Ascending aorta (tissue), 2 donors: ENCODE measurements at regions not wholly inside any gene's neighbourhood (a gene's known extent, or its start where the extent isn't known, plus 50 kb on each side); places are given as distances from the start of the nearest gene placed in this dataset.
"Not testable (repeated sequence)": the region's sequence is repeated elsewhere in the genome, so short reads cannot be mapped to it uniquely, and the experiment has no call there.

ENCODE experiments used
- DNase-seq, 2 donors: peaks; one replicate each; pipeline ENCODE4 v3.0.0-alpha.2; 2019; ENCODE audit warnings: low spot score in 2 of 2
- H3K27ac ChIP-seq, 2 donors: fragments of 200-600 bp; sonication (generic); one replicate each; pipeline ENCODE4 v1.5.1; 2016 to 2017; ENCODE audit warnings: mild to moderate bottlenecking in 1 of 2
- H3K27me3 ChIP-seq: fragments of 200-600 bp; sonication (generic); one replicate; pipeline ENCODE4 v1.5.1; 2017
- H3K36me3 ChIP-seq, 2 donors: fragments of 200-600 bp; sonication (generic); one replicate each; pipeline ENCODE4 v1.5.1; 2016
- H3K4me1 ChIP-seq, 2 donors: fragments of 200-600 bp; sonication (generic); one replicate each; pipeline ENCODE4 v1.5.1; 2016 to 2017; ENCODE audit warnings: mild to moderate bottlenecking in 1 of 2
- H3K4me3 ChIP-seq, 2 donors: fragments of 200-600 bp; sonication (generic); one replicate each; pipeline ENCODE4 v1.5.1; 2016 to 2017; ENCODE audit warnings: mild to moderate bottlenecking in 1 of 2
- H3K9me3 ChIP-seq, 2 donors: fragments of 200-600 bp; sonication (generic); one replicate each; pipeline ENCODE4 v1.5.1; 2016
- CTCF ChIP-seq, 3 experiments: fragments of 200-600 bp in 2 of 3; fragments of 450-650 bp in 1 of 3; sonication (generic) in 2 of 3; IDR thresholded peaks; one replicate each; pipeline ENCODE4 v1.5.1; 2016 to 2019; ENCODE audit warnings: antibody characterized with exemption in 3 of 3, mild to moderate bottlenecking in 1 of 3, moderate library complexity in 1 of 3
- intact Hi-C: fragments of 100-400 bp; cut with DNase I; formaldehyde crosslinking; loops from one replicate; pipeline ENCODE4 v1.15.1; 2023

- H3K27me3 ChIP-seq, H3K27ac ChIP-seq, DNase-seq, H3K4me1 ChIP-seq, H3K36me3 ChIP-seq, H3K4me3 ChIP-seq, H3K9me3 ChIP-seq, intact Hi-C loops: not testable (repeated sequence)
Observed at GRCh38 chr11:48649064-48649463, 160.5 kb downstream of the OR4A47 start.

- no peak for TF ChIP-seq CTCF (IDR thresholded peaks at IDR 0.05)
- intact Hi-C loops = no loop called here
- peaks cover 10 to 53% of the 10 kb centered on the region in 2 donors for H3K9me3 ChIP-seq
Observed at GRCh38 chr11:48669146-48669545, 180.6 kb downstream of the OR4A47 start.

GRCh38 chr11:48675945-48676344, 187.4 kb downstream of the OR4A47 start:
- Histone ChIP-seq H3K4me3 (no peak overlapping the region), H3K9me3 (peaks cover 3 to 57% of the 10 kb centered on the region in 2 donors), H3K27ac (no peak overlapping the region), H3K4me1 (no peaks in the 10 kb centered on the region), H3K27me3 (no peaks in the 10 kb centered on the region), H3K36me3 (no peaks in the 10 kb centered on the region)
- no peak for DNase-seq
- no peak for TF ChIP-seq CTCF (IDR thresholded peaks at IDR 0.05)
- intact Hi-C loops = no loop called here

More at GRCh38 chr11:48669146-48669545, 180.6 kb downstream of the OR4A47 start:
- Histone ChIP-seq H3K4me1 (no peaks in the 10 kb centered on the region), H3K27me3 (no peaks in the 10 kb centered on the region), H3K36me3 (no peaks in the 10 kb centered on the region), H3K4me3 (no peak overlapping the region), H3K27ac (no peak overlapping the region)
- no peak for DNase-seq

GRCh38 chr11:48683226-48683720, 194.7 kb downstream of the OR4A47 start:
- no peak overlapping the region for H3K4me3 ChIP-seq
- intact Hi-C loops = no loop called here
- no peak for TF ChIP-seq CTCF (IDR thresholded peaks at IDR 0.05)
- H3K36me3 ChIP-seq = no peaks in the 10 kb centered on the region
- no peak overlapping the region for H3K27ac ChIP-seq
- peaks cover 4 to 15% of the 10 kb centered on the region in 2 donors for H3K9me3 ChIP-seq
- H3K27me3 ChIP-seq = no peaks in the 10 kb centered on the region
- no peak for DNase-seq
- no peaks in the 10 kb centered on the region for H3K4me1 ChIP-seq

GRCh38 chr11:48729503-48729902, 240.9 kb downstream of the OR4A47 start:
- H3K4me1 ChIP-seq, H3K36me3 ChIP-seq, intact Hi-C loops, H3K4me3 ChIP-seq, H3K27ac ChIP-seq, DNase-seq, H3K27me3 ChIP-seq: not testable (repeated sequence)
- peaks cover 5 to 20% of the 10 kb centered on the region in 2 donors for H3K9me3 ChIP-seq

GRCh38 chr11:48750081-48750480, 233.6 kb downstream of the TRIM51G start:
- intact Hi-C loops, H3K36me3 ChIP-seq, DNase-seq, H3K27ac ChIP-seq, H3K27me3 ChIP-seq, H3K4me3 ChIP-seq, H3K4me1 ChIP-seq: not testable (repeated sequence)
- peaks cover 0 to 25% of the 10 kb centered on the region in 2 donors for H3K9me3 ChIP-seq
